ENCODE measurements at regions not wholly inside any gene's neighbourhood (a gene's known extent, or its start where the extent isn't known, plus 50 kb on each side); places are given as distances from the start of the nearest gene placed in this dataset.

GRCh38 chr1:193589597-193590040 lies 403.2 kb upstream of the B3GALT2 start:
- TF ChIP-seq CTCF (IDR thresholded peaks at IDR 0.05) (no peak), EP300 (IDR thresholded peaks at IDR 0.05) (peak in 1 of 2 donors; percentile 24), POLR2A (IDR thresholded peaks at IDR 0.05) (no peak)
